GM21786 (cell line): ENCODE measurements at regions not wholly inside any gene's neighbourhood (a gene's known extent, or its start where the extent isn't known, plus 50 kb on each side); places are given as distances from the start of the nearest gene placed in this dataset.
"Not testable (repeated sequence)": the region's sequence is repeated elsewhere in the genome, so short reads cannot be mapped to it uniquely, and the experiment has no call there.

Experiments used
- ATAC-seq: cut with Tn5 transposase; IDR thresholded peaks from one replicate; pipeline ENCODE4 v1.9.1; 2021; ENCODE audit not compliant: unreplicated experiment

- no peak for ATAC-seq
Measured at GRCh38 chr5:51802551-51803184, 419.4 kb downstream of the ISL1 start.

DNA sequence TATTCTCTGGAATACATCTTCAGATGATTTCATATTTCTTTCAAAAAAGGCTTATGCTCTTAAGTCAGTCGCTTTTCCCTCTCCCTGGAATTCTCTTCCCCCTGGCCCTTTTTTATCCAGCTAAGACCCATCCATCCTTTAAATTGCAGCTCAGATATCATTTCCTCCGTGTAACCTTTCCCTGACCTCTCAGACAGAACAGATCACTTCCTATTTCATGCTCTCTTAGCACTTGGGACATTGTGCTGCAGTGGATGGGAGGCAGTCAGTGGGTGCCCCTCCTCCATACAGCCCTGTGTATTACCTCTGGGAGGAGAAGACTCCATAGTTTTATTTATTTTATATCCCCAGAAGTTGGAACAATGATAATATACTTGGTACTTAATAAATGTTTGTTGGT lies 423.4 kb downstream of the ISL1 start:
- ATAC-seq: no peak

- no peak for ATAC-seq
Measured at GRCh38 chr5:51810592-51810991, 427.3 kb downstream of the ISL1 start.

- no peak for ATAC-seq
Measured at GRCh38 chr5:51811883-51812471, 428.7 kb downstream of the ISL1 start.

DNA sequence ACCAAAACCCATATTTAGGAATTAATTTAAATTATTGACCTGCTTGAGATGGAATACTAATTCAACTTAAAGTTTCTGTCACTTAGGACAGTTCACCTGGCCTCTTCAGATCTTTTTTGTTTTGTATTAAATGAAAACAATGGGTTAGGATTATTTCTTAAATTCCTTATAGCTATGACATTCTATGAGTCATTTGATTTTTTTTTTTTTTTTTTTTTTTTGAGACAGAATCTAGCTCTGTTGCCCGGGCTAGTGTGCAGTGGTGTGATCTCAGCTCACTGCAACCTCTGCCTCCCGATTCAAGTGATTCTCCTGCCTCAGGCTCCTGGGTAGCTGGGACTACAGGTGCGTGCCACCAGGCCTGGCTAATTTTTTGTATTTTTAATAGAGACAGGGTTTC lies 431.6 kb downstream of the ISL1 start:
- ATAC-seq: not testable (repeated sequence)

GRCh38 chr5:51816427-51816826 lies 433.2 kb downstream of the ISL1 start:
- no peak for ATAC-seq

- ATAC-seq: no peak
Measured at GRCh38 chr5:51821697-51822096, 438.4 kb downstream of the ISL1 start.

DNA sequence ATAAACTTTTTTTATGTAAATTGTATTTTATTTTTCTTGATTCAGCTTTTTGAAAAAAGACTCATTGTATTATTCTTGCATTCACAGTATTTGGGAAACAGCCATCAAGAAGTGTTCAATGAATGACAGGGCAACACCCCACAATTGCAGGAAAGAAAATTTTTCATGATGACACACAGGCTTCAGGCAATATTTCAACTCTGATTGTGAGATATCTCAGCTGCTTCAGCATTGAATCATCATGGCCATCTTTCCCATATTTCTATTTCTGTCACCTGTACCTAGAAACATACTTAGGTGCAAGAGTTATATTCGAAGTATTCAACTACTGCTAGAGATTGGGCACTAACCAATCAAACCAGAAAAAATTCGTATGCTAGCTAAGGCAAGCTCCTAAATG lies 446.0 kb downstream of the ISL1 start:
- ATAC-seq: no peak

- no peak for ATAC-seq
Measured at GRCh38 chr5:51829691-51830090, 446.4 kb downstream of the ISL1 start.

DNA sequence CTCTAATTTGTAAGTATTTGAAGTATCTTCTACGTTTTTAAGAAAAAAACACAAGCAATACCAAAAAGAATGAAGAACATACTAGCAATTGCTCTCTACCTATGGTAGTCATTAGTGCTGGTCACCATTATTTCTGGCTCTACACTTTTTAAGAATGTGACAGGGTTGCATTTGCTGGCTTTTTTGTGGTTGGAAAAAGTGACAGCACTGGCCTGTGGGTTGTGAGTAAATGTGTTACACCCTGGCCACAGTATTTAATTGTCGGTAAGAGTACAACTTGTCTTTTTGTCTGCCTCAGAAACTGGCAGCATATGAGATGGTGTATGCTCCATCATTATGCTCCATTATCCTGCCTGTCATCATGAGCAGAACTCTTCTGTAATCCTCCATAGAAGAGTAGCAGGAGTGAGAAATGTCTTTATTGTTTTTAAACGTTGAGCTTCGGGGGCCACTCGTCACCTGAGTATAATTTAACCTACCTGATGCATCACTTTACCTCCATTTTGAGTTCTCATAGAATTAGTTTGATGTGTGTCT lies 449.8 kb downstream of the ISL1 start:
- ATAC-seq: no peak

DNA sequence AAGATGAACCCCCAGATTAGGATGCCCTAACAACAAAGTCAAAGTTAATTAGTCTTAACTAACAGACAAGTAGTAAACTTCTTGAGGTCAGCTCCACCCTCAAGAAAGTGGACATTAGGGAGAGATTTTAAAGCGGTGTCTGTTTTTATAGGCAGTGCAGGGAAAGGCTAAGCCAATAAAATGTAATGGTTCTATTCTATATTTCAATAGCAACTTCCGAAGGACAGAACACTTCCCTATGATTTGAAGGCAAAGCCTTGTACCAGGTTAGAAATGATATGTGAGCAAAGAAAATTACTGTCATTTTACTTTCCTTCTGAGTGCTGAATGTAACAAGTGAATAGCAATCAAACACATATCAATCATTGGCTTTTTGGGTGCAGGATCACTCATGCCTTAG lies 455.2 kb downstream of the ISL1 start:
- no peak for ATAC-seq

DNA sequence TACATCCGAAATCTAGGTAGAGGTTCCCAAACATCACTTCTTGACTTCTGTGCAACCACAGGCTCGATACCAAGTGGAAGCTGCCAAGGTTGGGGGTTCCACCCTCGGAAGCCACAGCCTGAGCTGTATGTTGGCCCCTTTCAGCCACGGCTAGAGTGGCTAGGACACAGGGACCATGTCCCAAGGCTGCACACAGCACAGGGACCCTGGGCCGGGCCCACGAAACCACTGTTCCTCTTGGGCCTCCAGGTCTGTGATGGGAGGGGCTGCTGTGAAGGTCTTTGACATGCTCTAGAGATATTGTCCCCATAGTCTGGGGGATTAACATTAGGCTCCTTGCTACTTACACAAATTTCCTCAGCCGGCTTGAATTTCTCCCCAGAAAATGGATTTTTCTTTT lies 460.6 kb downstream of the ISL1 start:
- no peak for ATAC-seq

DNA sequence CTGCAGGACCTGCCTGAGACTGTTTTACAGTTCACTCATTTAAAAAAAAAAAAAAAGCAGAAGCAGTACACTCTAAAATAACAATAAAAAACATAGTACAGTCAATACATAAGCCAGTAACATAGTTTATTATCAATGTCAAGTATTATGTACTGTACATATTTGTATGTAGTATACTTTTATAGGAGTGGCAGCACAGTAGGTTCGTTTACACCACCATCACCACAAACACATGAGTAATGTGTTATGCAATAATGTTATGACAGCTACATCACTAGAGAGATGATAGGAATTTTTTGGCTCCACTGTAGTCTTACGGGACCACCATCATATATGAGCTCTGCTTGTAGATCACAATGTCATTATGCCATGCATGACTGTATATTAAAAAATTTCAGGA lies 462.8 kb downstream of the ISL1 start:
- no peak for ATAC-seq

DNA sequence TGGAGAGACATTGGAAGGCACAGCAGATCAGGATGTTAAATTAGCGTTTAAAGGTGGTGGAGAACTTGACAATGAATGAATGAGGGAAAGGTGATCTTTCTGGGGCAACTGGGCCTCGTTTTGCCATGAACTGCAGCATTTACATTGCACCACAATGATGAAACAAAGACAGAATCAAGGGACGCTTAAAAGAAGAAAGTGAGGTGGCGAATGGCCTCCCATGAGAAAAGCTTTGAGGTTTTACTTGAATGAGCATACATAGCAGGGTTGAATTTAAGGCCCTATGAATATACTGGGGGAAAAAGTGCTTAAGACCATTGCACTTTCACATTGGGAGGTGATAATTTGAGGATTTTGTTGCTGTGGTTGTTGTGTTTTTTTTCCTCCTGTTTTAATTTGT lies 476.4 kb downstream of the ISL1 start:
- ATAC-seq: no peak

DNA sequence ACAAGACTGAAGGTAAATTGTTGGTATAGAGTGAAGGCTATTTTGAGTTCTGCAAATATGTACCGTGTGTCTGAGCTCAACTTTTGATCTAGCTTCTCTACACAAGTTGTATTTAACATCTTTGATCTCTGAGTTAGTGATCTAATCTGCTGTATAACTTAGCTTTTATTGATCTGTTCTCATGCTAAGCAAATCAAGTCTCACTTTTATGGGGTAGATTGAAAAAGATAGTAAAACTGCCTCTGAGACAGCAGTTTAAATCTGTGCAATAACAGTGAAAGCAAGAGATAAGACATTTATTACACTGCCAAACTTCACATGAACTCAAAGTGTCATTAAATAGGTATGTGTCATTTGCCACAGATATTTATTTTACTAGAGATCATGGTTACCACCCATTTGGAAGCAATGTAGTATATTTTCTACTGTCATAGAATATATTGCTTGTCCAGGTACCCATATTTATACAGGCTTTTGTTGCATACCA lies 477.3 kb downstream of the ISL1 start:
- ATAC-seq: no peak

DNA sequence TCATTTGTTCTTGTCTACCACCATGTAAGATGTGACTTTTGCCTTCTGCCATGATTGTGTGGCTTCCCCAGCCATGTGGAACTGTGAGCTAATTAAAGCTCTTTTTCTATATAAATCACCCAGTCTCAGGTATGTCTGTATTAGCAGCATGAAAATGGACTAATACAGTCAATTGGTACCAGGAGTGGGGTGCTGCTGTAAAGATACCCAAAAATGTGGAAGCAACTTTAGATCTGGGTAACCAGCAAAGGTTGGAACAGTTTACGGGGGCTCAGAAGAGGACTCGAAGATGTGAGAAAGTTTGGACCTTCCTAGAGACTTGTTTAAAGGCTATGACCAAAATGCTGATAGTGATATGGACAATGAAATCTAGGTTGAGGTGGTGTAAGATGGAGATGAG lies 488.9 kb downstream of the ISL1 start:
- no peak for ATAC-seq

GRCh38 chr5:51881901-51882300 lies 498.7 kb downstream of the ISL1 start:
- no peak for ATAC-seq

GRCh38 chr5:51882647-51883046 lies 499.4 kb downstream of the ISL1 start:
- ATAC-seq: no peak

DNA sequence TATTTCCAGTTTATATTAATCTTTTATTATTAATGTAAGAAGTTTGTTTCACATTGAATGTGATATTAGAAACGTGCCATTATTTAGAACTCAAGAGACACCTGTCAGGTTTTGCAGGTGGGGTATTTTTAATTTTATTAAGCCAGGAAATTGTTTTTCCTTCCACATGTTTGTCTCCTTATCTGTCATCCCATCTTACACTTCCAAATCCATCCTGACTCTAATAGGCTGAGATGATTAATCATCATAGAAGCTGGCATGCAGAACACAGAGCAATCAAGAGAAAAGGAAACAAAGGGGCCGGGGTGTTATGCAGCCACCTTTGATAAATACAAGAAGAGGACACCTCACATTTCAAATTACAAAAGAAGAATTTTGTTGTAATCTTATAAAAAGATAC lies 506.5 kb downstream of the ISL1 start:
- no peak for ATAC-seq

- no peak for ATAC-seq
Measured at GRCh38 chr5:51890435-51891116, 507.3 kb downstream of the ISL1 start.

DNA sequence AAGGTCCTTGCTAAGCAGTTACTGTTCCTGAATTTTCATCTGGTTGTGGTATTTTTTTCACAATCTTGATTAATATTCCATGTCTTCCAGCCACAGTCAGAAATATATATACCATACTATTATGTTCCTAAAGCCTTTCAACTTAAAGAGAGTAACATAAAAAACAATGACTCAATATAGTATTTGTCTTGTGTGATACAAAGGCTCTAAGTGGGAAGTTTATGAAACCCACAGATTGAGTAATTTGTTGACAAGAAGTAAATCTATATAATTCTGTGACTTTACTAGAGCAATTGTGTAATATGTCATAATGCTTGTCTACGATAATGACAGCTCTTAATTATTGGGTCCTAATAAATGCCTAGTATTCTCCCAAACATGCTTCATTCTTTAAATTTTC lies 509.4 kb downstream of the ISL1 start:
- no peak for ATAC-seq

DNA sequence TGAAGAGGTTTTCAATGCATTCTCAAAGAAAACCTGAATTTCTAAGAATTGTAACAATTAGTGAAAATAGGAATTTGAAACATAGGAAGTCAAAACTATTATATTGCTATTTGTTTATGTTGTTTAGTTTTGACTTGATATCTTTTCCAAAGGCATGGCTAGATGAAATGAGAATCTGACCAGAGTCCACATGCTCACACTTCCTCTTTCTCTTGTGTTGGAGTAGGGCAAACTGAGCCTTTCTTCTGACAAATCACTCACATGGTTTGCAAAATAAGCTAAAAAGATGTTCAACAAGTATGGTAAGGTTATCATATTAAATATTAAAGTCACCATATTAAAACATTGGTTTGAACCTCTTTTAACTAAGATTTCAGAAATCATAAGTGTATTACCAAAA lies 512.6 kb downstream of the ISL1 start:
- no peak for ATAC-seq
